Coronary artery (tissue), 2 donors: ENCODE measurements at regions not wholly inside any gene's neighbourhood (a gene's known extent, or its start where the extent isn't known, plus 50 kb on each side); places are given as distances from the start of the nearest gene placed in this dataset.
A peak's percentile ranks its signal among the peaks of the same experiment; 100 is the strongest.

Experiments used
- DNase-seq: peaks from one replicate; pipeline ENCODE4 v3.0.0-alpha.2; 2017; ENCODE audit warnings: low spot score
- H3K27ac ChIP-seq, 2 donors: fragments of 200-600 bp; sonication (generic); one replicate each; pipeline ENCODE4 v1.5.1; 2016 to 2019
- H3K4me3 ChIP-seq: fragments of 200-600 bp; sonication (generic); 2 replicates; pipeline ENCODE4 v1.5.1; 2016; ENCODE audit warnings: mild to moderate bottlenecking, moderate library complexity
- CTCF ChIP-seq: fragments of 200-600 bp; sonication (generic); IDR thresholded peaks from one replicate; pipeline ENCODE4 v1.5.1; 2019; ENCODE audit warnings: antibody characterized with exemption

- TF ChIP-seq CTCF = no peak
- no peak overlapping the region for H3K4me3 ChIP-seq
- no peak overlapping the region for H3K27ac ChIP-seq
- DNase-seq = no peak
Observed at GRCh38 chr4:155616117-155616516, 50.5 kb upstream of the GUCY1A1 start.

- no peak for TF ChIP-seq CTCF
- DNase-seq = no peak
- Histone ChIP-seq H3K27ac (no peak overlapping the region), H3K4me3 (no peak overlapping the region)
Observed at GRCh38 chr4:155615081-155615887, 51.4 kb upstream of the GUCY1A1 start.

- H3K27ac ChIP-seq = no peak overlapping the region
- H3K4me3 ChIP-seq = no peak overlapping the region
- TF ChIP-seq CTCF = no peak
- DNase-seq = no peak
Observed at GRCh38 chr4:155614111-155614762, 52.4 kb upstream of the GUCY1A1 start.

DNA sequence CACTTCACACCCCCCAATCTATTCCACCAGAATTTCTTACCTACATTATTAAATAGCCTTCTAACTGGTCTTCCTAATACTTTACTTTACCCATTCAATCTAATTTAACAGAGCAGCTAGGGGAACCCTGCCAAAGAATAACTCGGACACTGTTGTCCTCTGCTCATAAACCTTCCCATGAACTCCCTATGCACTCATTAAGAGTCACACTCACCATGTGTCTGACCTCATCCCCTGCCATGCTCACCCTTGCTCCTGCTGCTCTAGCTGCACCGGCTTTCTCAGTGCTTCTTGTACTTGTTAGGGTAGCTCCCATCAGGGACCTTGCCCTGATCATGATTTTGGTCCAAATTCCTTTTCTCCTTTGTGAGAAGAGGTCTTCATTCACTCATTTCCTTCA, 54.6 kb upstream of the GUCY1A1 start:
- no peak for TF ChIP-seq CTCF
- no peak for DNase-seq
- Histone ChIP-seq H3K4me3 (no peak overlapping the region), H3K27ac (no peak overlapping the region)

DNA sequence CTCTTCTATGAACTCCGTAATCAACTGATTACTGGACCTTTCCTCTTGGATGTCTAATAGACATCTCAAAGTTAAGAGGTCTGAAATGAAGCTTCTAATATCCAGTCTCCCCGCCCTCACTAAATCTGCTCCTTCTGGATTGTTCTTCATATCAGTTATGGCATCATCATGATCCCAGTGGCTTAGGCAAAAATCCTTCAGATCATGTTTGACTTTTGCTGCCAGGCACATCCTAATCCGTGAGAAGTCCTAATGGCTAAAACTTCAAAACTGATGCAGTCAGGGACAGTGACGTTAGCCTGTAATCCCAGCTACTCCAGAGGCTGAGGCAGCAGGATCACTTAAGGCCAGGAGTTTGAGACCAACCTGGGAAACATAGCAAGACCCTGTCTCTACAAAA, 55.1 kb upstream of the GUCY1A1 start:
- DNase-seq = no peak
- no peak for TF ChIP-seq CTCF
- no peak overlapping the region for H3K4me3 ChIP-seq
- H3K27ac ChIP-seq = no peak overlapping the region

GRCh38 chr4:155610143-155610542, 56.5 kb upstream of the GUCY1A1 start:
- no peak for TF ChIP-seq CTCF

More at GRCh38 chr4:155610143-155610542, 56.5 kb upstream of the GUCY1A1 start:
- DNase-seq = no peak
- peak overlapping the region in 1 of 2 donors; percentile 8 for H3K27ac ChIP-seq
- no peak overlapping the region for H3K4me3 ChIP-seq
